GM13977 (cell line): ENCODE measurements at regions not wholly inside any gene's neighbourhood (a gene's known extent, or its start where the extent isn't known, plus 50 kb on each side); places are given as distances from the start of the nearest gene placed in this dataset.
"Not testable (repeated sequence)": the region's sequence is repeated elsewhere in the genome, so short reads cannot be mapped to it uniquely, and the experiment has no call there.

Source experiments
- DNase-seq: peaks from one replicate; pipeline ENCODE4 v3.0.0; 2012; ENCODE audit warnings: low spot score
- in situ Hi-C: fragments of 300-500 bp; cut with MboI; formaldehyde crosslinking; loops from one replicate; pipeline ENCODE4 v1.12.0; 2022; ENCODE audit warnings: low sequenced_read_pairs, low pct_unique_long_range_greater_than_20kb, mixed read lengths, inconsistent platforms; ENCODE audit not compliant: unreplicated experiment
- TF ChIP-seq, protein P1 (sequence below): IDR thresholded peaks from 2 replicates; pipeline ENCODE4 v1.5.1; 2012; ENCODE audit warnings: mild to moderate bottlenecking, control low read depth; ENCODE audit not compliant: insufficient read depth; ENCODE audit errors: extremely low read depth, missing control alignments

- in situ Hi-C loops = no loop called here
- DNase-seq = no peak
- TF ChIP-seq, protein P1, sequence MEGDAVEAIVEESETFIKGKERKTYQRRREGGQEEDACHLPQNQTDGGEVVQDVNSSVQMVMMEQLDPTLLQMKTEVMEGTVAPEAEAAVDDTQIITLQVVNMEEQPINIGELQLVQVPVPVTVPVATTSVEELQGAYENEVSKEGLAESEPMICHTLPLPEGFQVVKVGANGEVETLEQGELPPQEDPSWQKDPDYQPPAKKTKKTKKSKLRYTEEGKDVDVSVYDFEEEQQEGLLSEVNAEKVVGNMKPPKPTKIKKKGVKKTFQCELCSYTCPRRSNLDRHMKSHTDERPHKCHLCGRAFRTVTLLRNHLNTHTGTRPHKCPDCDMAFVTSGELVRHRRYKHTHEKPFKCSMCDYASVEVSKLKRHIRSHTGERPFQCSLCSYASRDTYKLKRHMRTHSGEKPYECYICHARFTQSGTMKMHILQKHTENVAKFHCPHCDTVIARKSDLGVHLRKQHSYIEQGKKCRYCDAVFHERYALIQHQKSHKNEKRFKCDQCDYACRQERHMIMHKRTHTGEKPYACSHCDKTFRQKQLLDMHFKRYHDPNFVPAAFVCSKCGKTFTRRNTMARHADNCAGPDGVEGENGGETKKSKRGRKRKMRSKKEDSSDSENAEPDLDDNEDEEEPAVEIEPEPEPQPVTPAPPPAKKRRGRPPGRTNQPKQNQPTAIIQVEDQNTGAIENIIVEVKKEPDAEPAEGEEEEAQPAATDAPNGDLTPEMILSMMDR = no peak
Measured at GRCh38 chr1:157325220-157325619, 187.0 kb upstream of the ETV3 start.

- in situ Hi-C loops, DNase-seq: not testable (repeated sequence)
Measured at GRCh38 chr1:157321972-157322371, 183.8 kb upstream of the ETV3 start.

DNA sequence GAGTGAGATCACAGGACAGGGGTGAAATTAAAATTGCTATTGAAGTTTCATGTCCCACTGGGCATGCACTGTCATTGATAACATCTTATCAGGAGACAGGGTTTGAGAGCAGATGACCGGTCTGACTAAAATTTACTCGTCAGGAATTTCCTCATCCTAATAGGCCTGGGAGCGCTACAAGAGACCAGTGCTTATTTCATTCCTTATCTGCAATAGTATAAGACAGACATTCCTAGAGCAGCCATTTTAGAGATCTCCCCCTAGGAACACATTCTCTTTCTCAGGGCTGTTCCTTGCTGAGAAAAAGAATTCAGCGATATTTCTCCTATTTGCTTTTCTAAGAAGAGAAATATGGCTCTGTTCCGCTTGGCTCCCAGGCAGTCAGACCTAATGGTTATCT, 181.4 kb upstream of the ETV3 start:
- in situ Hi-C loops = no loop called here
- TF ChIP-seq, protein P1 = no peak
- DNase-seq = no peak

GRCh38 chr1:157317229-157317628, 179.0 kb upstream of the ETV3 start:
- DNase-seq, in situ Hi-C loops: not testable (repeated sequence)

DNA sequence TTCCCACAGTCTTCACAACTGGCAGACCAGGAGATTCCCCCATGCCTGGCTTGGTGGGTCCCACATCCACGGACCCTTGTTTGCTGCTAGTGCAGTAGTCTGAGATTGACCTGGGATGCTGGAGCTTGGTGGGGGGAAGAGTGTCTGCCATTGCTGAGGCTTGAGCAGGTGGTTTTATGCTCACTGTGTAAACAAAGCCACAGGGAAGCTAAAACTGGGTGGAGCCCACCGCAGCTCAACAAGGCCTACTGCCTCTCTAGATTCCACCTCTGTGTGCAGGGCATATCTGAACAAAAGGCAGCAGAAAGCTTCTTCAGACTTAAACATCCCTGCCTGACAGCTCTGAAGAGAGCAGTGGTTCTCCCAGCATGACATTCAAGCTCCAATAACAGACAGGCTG, 177.3 kb upstream of the ETV3 start:
- TF ChIP-seq, protein P1 = no peak
- in situ Hi-C loops = no loop called here
- DNase-seq = no peak

DNA sequence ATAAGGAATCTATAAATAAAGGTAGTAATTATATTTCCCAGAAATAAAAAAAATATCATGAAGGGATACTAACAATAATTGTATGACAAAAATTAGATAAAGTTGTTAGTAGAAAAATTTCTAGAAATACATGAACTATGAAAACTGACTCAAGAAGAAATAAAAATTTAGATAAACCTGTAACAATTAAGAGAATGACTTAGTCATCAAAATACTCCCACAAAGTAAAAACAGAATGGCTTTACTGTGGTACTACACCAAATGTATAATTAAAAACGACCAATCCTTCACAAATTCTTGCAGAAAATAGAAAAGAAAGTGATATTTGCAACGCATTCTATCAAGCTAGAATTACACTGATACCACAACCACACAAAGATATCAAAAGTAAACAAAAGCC, 176.2 kb upstream of the ETV3 start:
- in situ Hi-C loops = no loop called here
- DNase-seq = no peak
- TF ChIP-seq, protein P1 = no peak

DNA sequence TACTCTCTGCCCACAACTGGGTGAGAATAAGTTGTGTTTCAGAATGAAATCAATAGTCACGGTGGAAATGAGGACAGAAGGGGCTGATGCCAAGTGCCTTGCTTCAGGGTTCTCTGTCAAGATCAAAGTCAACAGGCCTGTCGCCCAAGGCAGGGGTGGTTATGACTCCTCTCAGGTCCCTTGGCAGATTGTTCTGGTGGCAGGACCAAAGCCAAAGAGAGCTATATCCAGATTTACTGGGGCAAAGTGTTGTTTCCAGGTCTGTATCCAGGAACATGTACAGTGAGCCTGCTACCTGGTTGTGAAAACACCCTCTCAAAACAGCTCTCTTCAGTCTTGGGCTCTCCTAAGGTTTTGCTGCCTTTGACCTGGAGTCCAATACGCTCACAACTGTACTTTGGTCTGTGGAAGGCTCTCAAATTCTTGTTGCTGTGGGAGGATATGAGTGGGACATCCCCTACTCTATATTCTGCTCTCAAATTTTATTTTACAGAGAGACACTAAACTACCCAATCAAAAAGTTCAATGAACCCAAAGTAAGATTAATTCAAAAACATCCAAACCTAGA, 175.1 kb upstream of the ETV3 start:
- in situ Hi-C loops = no loop called here
- TF ChIP-seq, protein P1 = no peak
- DNase-seq = no peak
